A673 (cell line): ENCODE measurements at regions not wholly inside any gene's neighbourhood (a gene's known extent, or its start where the extent isn't known, plus 50 kb on each side); places are given as distances from the start of the nearest gene placed in this dataset.

ENCODE experiments used
- EZH2 ChIP-seq: fragments of 200-600 bp; sonication (generic); IDR thresholded peaks from 2 replicates; pipeline ENCODE4 v1.6.1; 2017; ENCODE audit warnings: borderline replicate concordance, low read depth, mild to moderate bottlenecking, mixed read lengths, antibody characterized with exemption, low read length; ENCODE audit not compliant: poor library complexity, severe bottlenecking
- TF ChIP-seq, protein P1 (sequence below): fragments of 300-800, 200-600 bp; sonication (generic); conservative IDR thresholded peaks from 2 replicates; pipeline ENCODE4 v1.5.1; 2017; ENCODE audit warnings: low read depth, mild to moderate bottlenecking, antibody characterized with exemption, low read length, moderate library complexity, mixed read lengths

DNA sequence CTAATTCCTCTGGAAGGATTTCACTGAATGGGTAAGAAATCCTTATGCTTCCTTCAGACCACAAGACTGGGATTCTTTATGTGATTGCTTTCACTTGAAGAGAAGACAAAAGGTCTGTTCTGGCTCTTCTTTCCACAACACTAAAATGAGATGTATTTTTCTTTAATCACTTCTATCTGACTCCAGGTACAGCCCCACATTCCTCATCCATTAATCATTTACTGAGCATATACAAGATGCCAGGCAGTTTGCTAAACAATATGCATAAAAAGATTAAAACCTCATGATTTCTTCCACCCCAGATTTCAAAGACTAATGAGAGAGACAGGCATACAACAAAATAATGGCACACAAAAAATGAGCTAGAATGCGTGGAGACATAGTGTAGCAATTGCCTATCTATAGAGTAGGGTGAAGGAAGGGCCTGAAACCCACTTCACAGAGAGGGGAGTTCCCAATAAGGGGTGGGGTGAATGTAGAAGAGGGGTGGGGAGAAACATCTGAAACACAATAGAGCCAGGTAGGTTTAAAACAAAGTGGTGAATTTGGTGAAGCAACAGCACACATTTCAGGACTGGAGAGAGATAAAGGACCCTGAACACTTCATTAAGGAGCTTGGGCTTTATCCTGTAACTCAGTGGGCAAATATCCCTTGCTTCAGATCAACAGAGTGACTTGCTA is 65.1 kb upstream of the PRB2 start:
- no peak for TF ChIP-seq EZH2
- TF ChIP-seq, protein P1, sequence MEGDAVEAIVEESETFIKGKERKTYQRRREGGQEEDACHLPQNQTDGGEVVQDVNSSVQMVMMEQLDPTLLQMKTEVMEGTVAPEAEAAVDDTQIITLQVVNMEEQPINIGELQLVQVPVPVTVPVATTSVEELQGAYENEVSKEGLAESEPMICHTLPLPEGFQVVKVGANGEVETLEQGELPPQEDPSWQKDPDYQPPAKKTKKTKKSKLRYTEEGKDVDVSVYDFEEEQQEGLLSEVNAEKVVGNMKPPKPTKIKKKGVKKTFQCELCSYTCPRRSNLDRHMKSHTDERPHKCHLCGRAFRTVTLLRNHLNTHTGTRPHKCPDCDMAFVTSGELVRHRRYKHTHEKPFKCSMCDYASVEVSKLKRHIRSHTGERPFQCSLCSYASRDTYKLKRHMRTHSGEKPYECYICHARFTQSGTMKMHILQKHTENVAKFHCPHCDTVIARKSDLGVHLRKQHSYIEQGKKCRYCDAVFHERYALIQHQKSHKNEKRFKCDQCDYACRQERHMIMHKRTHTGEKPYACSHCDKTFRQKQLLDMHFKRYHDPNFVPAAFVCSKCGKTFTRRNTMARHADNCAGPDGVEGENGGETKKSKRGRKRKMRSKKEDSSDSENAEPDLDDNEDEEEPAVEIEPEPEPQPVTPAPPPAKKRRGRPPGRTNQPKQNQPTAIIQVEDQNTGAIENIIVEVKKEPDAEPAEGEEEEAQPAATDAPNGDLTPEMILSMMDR, result no peak
